HCT116 (cell line): ENCODE measurements at regions not wholly inside any gene's neighbourhood (a gene's known extent, or its start where the extent isn't known, plus 50 kb on each side); places are given as distances from the start of the nearest gene placed in this dataset.

Experiments used
- CTCF ChIP-seq, 3 experiments: fragments of 200-600 bp in 1 of 3; sonication (generic) in 1 of 3; IDR thresholded peaks in 2 of 3; conservative IDR thresholded peaks in 1 of 3; 2 replicates each; pipeline ENCODE4 v1.5.1; 2012 to 2017; ENCODE audit warnings: low read depth in 2 of 3, low read length in 2 of 3, antibody characterized with exemption in 1 of 3, borderline replicate concordance in 1 of 3, control low read depth in 1 of 3, mild to moderate bottlenecking in 1 of 3, mixed read lengths in 1 of 3, mixed run types in 1 of 3, moderate library complexity in 1 of 3; ENCODE audit not compliant: insufficient read depth in 1 of 3
- EZH2 ChIP-seq: fragments of 200-600 bp; sonication (generic); IDR thresholded peaks from 2 replicates; pipeline ENCODE4 v1.6.1; 2017; ENCODE audit warnings: antibody characterized with exemption, mixed run types
- MAX ChIP-seq: IDR thresholded peaks from 2 replicates; pipeline ENCODE4 v1.6.1; 2012
- POLR2A ChIP-seq: IDR thresholded peaks from 2 replicates; pipeline ENCODE4 v1.7.0; 2011; ENCODE audit warnings: borderline replicate concordance; ENCODE audit not compliant: insufficient read depth, insufficient read length; ENCODE audit errors: extremely low read depth
- POLR2AphosphoS5 ChIP-seq: IDR thresholded peaks from 2 replicates; pipeline ENCODE4 v1.6.1; 2011; ENCODE audit warnings: mild to moderate bottlenecking, low read depth, low read length, moderate library complexity
- RAD21 ChIP-seq: IDR thresholded peaks from 2 replicates; pipeline ENCODE4 v1.6.1; 2012; ENCODE audit warnings: low read depth, mild to moderate bottlenecking
- REST ChIP-seq: IDR thresholded peaks from 2 replicates; pipeline ENCODE4 v1.6.1; 2012; ENCODE audit warnings: low read depth
- SP1 ChIP-seq: IDR thresholded peaks from 2 replicates; pipeline ENCODE4 v1.6.1; 2012; ENCODE audit warnings: low read depth

- no peak for TF ChIP-seq EZH2
- no peak for TF ChIP-seq POLR2AphosphoS5
- no peak for TF ChIP-seq SP1
- TF ChIP-seq CTCF (IDR thresholded peaks at IDR 0.05 in 2 of 3, conservative IDR thresholded peaks at IDR 0.05 in 1 of 3; ENCODE audit: borderline replicate concordance in 1 of 3, insufficient read depth in 1 of 3, low read depth in 2 of 3, low read length in 2 of 3), result no peak
- no peak for TF ChIP-seq MAX
- no peak for TF ChIP-seq POLR2A
- no peak for TF ChIP-seq RAD21
- TF ChIP-seq REST, result no peak
Observed at GRCh38 chr6:151681433-151682059, 125.9 kb upstream of the ESR1 start.
